GM23338 (cell line): ENCODE measurements at regions not wholly inside any gene's neighbourhood (a gene's known extent, or its start where the extent isn't known, plus 50 kb on each side); places are given as distances from the start of the nearest gene placed in this dataset.

Experiments
- ATAC-seq: fragments of 200-7000 bp; cut with Tn5 transposase; 3 replicates; pipeline ENCODE4 v1.9.1; 2020
- DNase-seq: peaks from one replicate; pipeline ENCODE4 v3.0.0-alpha.2; 2015; ENCODE audit warnings: low spot score
- H2AFZ ChIP-seq: fragments of 200-600 bp; sonication (generic); 2 replicates; pipeline ENCODE4 v1.8.0; 2016; ENCODE audit warnings: antibody characterized with exemption, mild to moderate bottlenecking, moderate library complexity
- H3F3A ChIP-seq: fragments of 200-600 bp; sonication (generic); replicated peaks from 2 replicates; pipeline ENCODE4 v1.8.0; 2017; ENCODE audit warnings: antibody characterized with exemption, mixed run types, low read depth
- H3K27ac ChIP-seq: fragments of 200-600 bp; sonication (generic); 2 replicates; pipeline ENCODE4 v1.6.1; 2016; ENCODE audit warnings: low read depth
- H3K27me3 ChIP-seq: fragments of 200-600 bp; sonication (generic); 2 replicates; pipeline ENCODE4 v1.8.0; 2016; ENCODE audit warnings: mild to moderate bottlenecking, mixed run types, moderate library complexity; ENCODE audit not compliant: insufficient read depth
- H3K36me3 ChIP-seq: fragments of 200-600 bp; sonication (generic); 2 replicates; pipeline ENCODE4 v1.8.0; 2016; ENCODE audit warnings: mild to moderate bottlenecking; ENCODE audit not compliant: insufficient read depth
- H3K4me1 ChIP-seq: fragments of 200-600 bp; sonication (generic); 2 replicates; pipeline ENCODE4 v1.8.0; 2016; ENCODE audit warnings: mild to moderate bottlenecking, moderate library complexity; ENCODE audit not compliant: insufficient read depth
- H3K4me2 ChIP-seq: fragments of 200-600 bp; sonication (generic); 2 replicates; pipeline ENCODE4 v1.7.1; 2017; ENCODE audit warnings: mixed run types
- H3K4me3 ChIP-seq: fragments of 200-600 bp; sonication (generic); 2 replicates; pipeline ENCODE4 v1.6.1; 2016; ENCODE audit warnings: mixed run types
- H3K79me2 ChIP-seq: fragments of 200-600 bp; sonication (generic); replicated peaks from 2 replicates; pipeline ENCODE4 v1.8.0; 2017; ENCODE audit warnings: mild to moderate bottlenecking; ENCODE audit not compliant: insufficient read depth
- H3K9me2 ChIP-seq: fragments of 200-600 bp; sonication (generic); 2 replicates; pipeline ENCODE4 v1.8.0; 2017; ENCODE audit not compliant: insufficient read depth
- H4K20me1 ChIP-seq: fragments of 200-600 bp; sonication (generic); replicated peaks from 2 replicates; pipeline ENCODE4 v1.8.0; 2017; ENCODE audit warnings: mild to moderate bottlenecking; ENCODE audit not compliant: insufficient read depth
- H3K27ac Mint-ChIP-seq: 2 replicates; pipeline ENCODE4 v1.8.0; 2020; ENCODE audit warnings: inconsistent platforms, mild to moderate bottlenecking, moderate library complexity, mixed read lengths
- H3K27me3 Mint-ChIP-seq: 3 replicates; pipeline ENCODE4 v1.8.0; 2022; ENCODE audit warnings: low read depth, mild to moderate bottlenecking, moderate library complexity, mixed read lengths, inconsistent platforms; ENCODE audit not compliant: insufficient read depth, poor library complexity
- H3K36me3 Mint-ChIP-seq: 3 replicates; pipeline ENCODE4 v1.8.0; 2021; ENCODE audit warnings: low read depth, mild to moderate bottlenecking, inconsistent platforms, moderate library complexity, mixed read lengths
- H3K4me1 Mint-ChIP-seq: 3 replicates; pipeline ENCODE4 v1.8.0; 2020; ENCODE audit warnings: mild to moderate bottlenecking, inconsistent platforms, mixed read lengths
- H3K4me3 Mint-ChIP-seq: 3 replicates; pipeline ENCODE4 v1.8.0; 2021; ENCODE audit warnings: moderate library complexity, mild to moderate bottlenecking, inconsistent platforms, mixed read lengths
- H3K9me3 Mint-ChIP-seq: 3 replicates; pipeline ENCODE4 v1.8.0; 2020; ENCODE audit warnings: moderate library complexity, mild to moderate bottlenecking, inconsistent platforms, mixed read lengths
- CREB1 ChIP-seq: fragments of 250-450 bp; sonication (Bioruptor Pico); IDR thresholded peaks from 2 replicates; pipeline ENCODE4 v1.5.0; 2020; ENCODE audit warnings: low read depth, mild to moderate bottlenecking, moderate library complexity
- EZH2 ChIP-seq: fragments of 200-600 bp; sonication (generic); IDR thresholded peaks from one replicate; pipeline ENCODE4 v1.8.0; 2017; ENCODE audit warnings: antibody characterized with exemption, mild to moderate bottlenecking, low read depth; ENCODE audit not compliant: unreplicated experiment
- EZH2phosphoT487 ChIP-seq: fragments of 200-600 bp; sonication (generic); IDR thresholded peaks from one replicate; pipeline ENCODE4 v1.8.1; 2018; ENCODE audit warnings: antibody characterized with exemption; ENCODE audit not compliant: unreplicated experiment
- JUNB ChIP-seq: IDR thresholded peaks from one replicate; pipeline ENCODE4 v1.6.1; 2016; ENCODE audit warnings: antibody characterized with exemption; ENCODE audit not compliant: unreplicated experiment
- NANOG ChIP-seq: IDR thresholded peaks from 2 replicates; pipeline ENCODE4 v1.6.1; 2016; ENCODE audit warnings: antibody characterized with exemption, borderline replicate concordance
- POLR2AphosphoS5 ChIP-seq: IDR thresholded peaks from 2 replicates; pipeline ENCODE4 v1.6.1; 2016; ENCODE audit warnings: antibody characterized with exemption, low read depth
- STAT1 ChIP-seq: IDR thresholded peaks from one replicate; pipeline ENCODE4 v1.6.1; 2016; ENCODE audit warnings: antibody characterized with exemption; ENCODE audit not compliant: unreplicated experiment
- ZNF114 ChIP-seq: fragments of 250-450 bp; sonication (Bioruptor Pico); IDR thresholded peaks from 2 replicates; pipeline ENCODE4 v1.5.0; 2020; ENCODE audit warnings: mild to moderate bottlenecking, moderate library complexity
- ZNF331 ChIP-seq: fragments of 250-450 bp; sonication (Bioruptor Pico); IDR thresholded peaks from 2 replicates; pipeline ENCODE4 v1.5.0; 2020; ENCODE audit warnings: low read depth, mild to moderate bottlenecking, moderate library complexity
- TF ChIP-seq, protein P1 (sequence below): IDR thresholded peaks from 2 replicates; pipeline ENCODE4 v1.6.1; 2016; ENCODE audit warnings: antibody characterized with exemption
- TF ChIP-seq, protein P2 (sequence below), 2 experiments: fragments of 200-600 bp in 1 of 2; sonication (generic) in 1 of 2; conservative IDR thresholded peaks; 2 replicates each; pipeline versions ENCODE4 v1.5.1 to v1.6.1; 2016 to 2017; ENCODE audit warnings: antibody characterized with exemption in 2 of 2, low read depth in 2 of 2, mild to moderate bottlenecking in 2 of 2, moderate library complexity in 1 of 2
- TF ChIP-seq, protein P3 (sequence below): fragments of 250-450 bp; sonication (Bioruptor Pico); IDR thresholded peaks from 2 replicates; pipeline ENCODE4 v1.5.0; 2020; ENCODE audit warnings: mild to moderate bottlenecking, moderate library complexity
- TF ChIP-seq, protein P4 (sequence below): IDR thresholded peaks from one replicate; pipeline ENCODE4 v1.6.1; 2018; ENCODE audit warnings: antibody characterized with exemption; ENCODE audit not compliant: unreplicated experiment

- Histone ChIP-seq H3K27ac (no peak overlapping the region), H3K36me3 (no peaks in the 10 kb centered on the region), H3K9me2 (peaks cover 2% of the 10 kb centered on the region; the same call in 1 of the 2 replicates), H3K27me3 (no peaks in the 10 kb centered on the region), H3K79me2 (no peaks in the 10 kb centered on the region), H3K4me2 (no peak overlapping the region), H4K20me1 (no peaks in the 10 kb centered on the region), H2AFZ (no peak overlapping the region), H3K4me3 (no peak overlapping the region), H3F3A (no peaks in the 10 kb centered on the region), H3K4me1 (peaks cover 8% of the 10 kb centered on the region)
- H3K27ac Mint-ChIP-seq, result no peak overlapping the region
- TF ChIP-seq CREB1 (CRISPR knock-in tag) (no peak), ZNF114 (CRISPR knock-in tag) (no peak), NANOG (no peak), EZH2 (no peak), EZH2phosphoT487 (no peak), JUNB (no peak), STAT1 (no peak), ZNF331 (CRISPR knock-in tag) (no peak), POLR2AphosphoS5 (no peak)
- TF ChIP-seq, protein P1, sequence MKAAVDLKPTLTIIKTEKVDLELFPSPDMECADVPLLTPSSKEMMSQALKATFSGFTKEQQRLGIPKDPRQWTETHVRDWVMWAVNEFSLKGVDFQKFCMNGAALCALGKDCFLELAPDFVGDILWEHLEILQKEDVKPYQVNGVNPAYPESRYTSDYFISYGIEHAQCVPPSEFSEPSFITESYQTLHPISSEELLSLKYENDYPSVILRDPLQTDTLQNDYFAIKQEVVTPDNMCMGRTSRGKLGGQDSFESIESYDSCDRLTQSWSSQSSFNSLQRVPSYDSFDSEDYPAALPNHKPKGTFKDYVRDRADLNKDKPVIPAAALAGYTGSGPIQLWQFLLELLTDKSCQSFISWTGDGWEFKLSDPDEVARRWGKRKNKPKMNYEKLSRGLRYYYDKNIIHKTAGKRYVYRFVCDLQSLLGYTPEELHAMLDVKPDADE, result no peak
- TF ChIP-seq, protein P2, sequence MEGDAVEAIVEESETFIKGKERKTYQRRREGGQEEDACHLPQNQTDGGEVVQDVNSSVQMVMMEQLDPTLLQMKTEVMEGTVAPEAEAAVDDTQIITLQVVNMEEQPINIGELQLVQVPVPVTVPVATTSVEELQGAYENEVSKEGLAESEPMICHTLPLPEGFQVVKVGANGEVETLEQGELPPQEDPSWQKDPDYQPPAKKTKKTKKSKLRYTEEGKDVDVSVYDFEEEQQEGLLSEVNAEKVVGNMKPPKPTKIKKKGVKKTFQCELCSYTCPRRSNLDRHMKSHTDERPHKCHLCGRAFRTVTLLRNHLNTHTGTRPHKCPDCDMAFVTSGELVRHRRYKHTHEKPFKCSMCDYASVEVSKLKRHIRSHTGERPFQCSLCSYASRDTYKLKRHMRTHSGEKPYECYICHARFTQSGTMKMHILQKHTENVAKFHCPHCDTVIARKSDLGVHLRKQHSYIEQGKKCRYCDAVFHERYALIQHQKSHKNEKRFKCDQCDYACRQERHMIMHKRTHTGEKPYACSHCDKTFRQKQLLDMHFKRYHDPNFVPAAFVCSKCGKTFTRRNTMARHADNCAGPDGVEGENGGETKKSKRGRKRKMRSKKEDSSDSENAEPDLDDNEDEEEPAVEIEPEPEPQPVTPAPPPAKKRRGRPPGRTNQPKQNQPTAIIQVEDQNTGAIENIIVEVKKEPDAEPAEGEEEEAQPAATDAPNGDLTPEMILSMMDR (conservative IDR thresholded peaks at IDR 0.05; ENCODE audit: low read depth in 2 of 2), result no peak
- TF ChIP-seq, protein P3, sequence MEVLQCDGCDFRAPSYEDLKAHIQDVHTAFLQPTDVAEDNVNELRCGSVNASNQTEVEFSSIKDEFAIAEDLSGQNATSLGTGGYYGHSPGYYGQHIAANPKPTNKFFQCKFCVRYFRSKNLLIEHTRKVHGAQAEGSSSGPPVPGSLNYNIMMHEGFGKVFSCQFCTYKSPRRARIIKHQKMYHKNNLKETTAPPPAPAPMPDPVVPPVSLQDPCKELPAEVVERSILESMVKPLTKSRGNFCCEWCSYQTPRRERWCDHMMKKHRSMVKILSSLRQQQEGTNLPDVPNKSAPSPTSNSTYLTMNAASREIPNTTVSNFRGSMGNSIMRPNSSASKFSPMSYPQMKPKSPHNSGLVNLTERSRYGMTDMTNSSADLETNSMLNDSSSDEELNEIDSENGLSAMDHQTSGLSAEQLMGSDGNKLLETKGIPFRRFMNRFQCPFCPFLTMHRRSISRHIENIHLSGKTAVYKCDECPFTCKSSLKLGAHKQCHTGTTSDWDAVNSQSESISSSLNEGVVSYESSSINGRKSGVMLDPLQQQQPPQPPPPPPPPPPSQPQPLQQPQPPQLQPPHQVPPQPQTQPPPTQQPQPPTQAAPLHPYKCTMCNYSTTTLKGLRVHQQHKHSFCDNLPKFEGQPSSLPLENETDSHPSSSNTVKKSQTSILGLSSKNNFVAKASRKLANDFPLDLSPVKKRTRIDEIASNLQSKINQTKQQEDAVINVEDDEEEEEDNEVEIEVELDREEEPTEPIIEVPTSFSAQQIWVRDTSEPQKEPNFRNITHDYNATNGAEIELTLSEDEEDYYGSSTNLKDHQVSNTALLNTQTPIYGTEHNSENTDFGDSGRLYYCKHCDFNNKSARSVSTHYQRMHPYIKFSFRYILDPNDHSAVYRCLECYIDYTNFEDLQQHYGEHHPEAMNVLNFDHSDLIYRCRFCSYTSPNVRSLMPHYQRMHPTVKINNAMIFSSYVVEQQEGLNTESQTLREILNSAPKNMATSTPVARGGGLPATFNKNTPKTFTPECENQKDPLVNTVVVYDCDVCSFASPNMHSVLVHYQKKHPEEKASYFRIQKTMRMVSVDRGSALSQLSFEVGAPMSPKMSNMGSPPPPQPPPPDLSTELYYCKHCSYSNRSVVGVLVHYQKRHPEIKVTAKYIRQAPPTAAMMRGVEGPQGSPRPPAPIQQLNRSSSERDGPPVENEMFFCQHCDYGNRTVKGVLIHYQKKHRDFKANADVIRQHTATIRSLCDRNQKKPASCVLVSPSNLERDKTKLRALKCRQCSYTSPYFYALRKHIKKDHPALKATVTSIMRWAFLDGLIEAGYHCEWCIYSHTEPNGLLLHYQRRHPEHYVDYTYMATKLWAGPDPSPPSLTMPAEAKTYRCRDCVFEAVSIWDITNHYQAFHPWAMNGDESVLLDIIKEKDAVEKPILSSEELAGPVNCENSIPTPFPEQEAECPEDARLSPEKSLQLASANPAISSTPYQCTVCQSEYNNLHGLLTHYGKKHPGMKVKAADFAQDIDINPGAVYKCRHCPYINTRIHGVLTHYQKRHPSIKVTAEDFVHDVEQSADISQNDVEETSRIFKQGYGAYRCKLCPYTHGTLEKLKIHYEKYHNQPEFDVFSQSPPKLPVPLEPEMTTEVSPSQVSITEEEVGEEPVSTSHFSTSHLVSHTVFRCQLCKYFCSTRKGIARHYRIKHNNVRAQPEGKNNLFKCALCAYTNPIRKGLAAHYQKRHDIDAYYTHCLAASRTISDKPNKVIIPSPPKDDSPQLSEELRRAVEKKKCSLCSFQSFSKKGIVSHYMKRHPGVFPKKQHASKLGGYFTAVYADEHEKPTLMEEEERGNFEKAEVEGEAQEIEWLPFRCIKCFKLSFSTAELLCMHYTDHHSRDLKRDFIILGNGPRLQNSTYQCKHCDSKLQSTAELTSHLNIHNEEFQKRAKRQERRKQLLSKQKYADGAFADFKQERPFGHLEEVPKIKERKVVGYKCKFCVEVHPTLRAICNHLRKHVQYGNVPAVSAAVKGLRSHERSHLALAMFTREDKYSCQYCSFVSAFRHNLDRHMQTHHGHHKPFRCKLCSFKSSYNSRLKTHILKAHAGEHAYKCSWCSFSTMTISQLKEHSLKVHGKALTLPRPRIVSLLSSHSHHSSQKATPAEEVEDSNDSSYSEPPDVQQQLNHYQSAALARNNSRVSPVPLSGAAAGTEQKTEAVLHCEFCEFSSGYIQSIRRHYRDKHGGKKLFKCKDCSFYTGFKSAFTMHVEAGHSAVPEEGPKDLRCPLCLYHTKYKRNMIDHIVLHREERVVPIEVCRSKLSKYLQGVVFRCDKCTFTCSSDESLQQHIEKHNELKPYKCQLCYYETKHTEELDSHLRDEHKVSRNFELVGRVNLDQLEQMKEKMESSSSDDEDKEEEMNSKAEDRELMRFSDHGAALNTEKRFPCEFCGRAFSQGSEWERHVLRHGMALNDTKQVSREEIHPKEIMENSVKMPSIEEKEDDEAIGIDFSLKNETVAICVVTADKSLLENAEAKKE (CRISPR knock-in tag), result no peak
- TF ChIP-seq, protein P4, sequence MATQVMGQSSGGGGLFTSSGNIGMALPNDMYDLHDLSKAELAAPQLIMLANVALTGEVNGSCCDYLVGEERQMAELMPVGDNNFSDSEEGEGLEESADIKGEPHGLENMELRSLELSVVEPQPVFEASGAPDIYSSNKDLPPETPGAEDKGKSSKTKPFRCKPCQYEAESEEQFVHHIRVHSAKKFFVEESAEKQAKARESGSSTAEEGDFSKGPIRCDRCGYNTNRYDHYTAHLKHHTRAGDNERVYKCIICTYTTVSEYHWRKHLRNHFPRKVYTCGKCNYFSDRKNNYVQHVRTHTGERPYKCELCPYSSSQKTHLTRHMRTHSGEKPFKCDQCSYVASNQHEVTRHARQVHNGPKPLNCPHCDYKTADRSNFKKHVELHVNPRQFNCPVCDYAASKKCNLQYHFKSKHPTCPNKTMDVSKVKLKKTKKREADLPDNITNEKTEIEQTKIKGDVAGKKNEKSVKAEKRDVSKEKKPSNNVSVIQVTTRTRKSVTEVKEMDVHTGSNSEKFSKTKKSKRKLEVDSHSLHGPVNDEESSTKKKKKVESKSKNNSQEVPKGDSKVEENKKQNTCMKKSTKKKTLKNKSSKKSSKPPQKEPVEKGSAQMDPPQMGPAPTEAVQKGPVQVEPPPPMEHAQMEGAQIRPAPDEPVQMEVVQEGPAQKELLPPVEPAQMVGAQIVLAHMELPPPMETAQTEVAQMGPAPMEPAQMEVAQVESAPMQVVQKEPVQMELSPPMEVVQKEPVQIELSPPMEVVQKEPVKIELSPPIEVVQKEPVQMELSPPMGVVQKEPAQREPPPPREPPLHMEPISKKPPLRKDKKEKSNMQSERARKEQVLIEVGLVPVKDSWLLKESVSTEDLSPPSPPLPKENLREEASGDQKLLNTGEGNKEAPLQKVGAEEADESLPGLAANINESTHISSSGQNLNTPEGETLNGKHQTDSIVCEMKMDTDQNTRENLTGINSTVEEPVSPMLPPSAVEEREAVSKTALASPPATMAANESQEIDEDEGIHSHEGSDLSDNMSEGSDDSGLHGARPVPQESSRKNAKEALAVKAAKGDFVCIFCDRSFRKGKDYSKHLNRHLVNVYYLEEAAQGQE, result no peak
- H3K27me3 Mint-ChIP-seq, result peaks cover 2% of the 10 kb centered on the region
- no peaks in the 10 kb centered on the region for H3K36me3 Mint-ChIP-seq
- peaks cover 14% of the 10 kb centered on the region for H3K4me1 Mint-ChIP-seq
- H3K4me3 Mint-ChIP-seq, result no peak overlapping the region
- no peaks in the 10 kb centered on the region for H3K9me3 Mint-ChIP-seq
- ATAC-seq (no peak), DNase-seq (no peak)
Measured at GRCh38 chr16:64749346-64749745, 372.5 kb downstream of the CDH11 start.
